Stimulated activated CD4-positive, alpha-beta T cell treated with anti-CD3 and anti-CD28 coated beads, Interleukin-12 subunit alpha, Interleukin-12 subunit beta, amount 100 ng/mL, for 24 hours (primary cell): ENCODE measurements at regions not wholly inside any gene's neighbourhood (a gene's known extent, or its start where the extent isn't known, plus 50 kb on each side); places are given as distances from the start of the nearest gene placed in this dataset.
"Not testable (repeated sequence)": the region's sequence is repeated elsewhere in the genome, so short reads cannot be mapped to it uniquely, and the experiment has no call there.

ENCODE experiments used
- DNase-seq, 2 experiments: peaks; one replicate each; pipeline ENCODE4 v3.0.0-alpha.2; 2020; ENCODE audit warnings: low read depth in 2 of 2

DNA sequence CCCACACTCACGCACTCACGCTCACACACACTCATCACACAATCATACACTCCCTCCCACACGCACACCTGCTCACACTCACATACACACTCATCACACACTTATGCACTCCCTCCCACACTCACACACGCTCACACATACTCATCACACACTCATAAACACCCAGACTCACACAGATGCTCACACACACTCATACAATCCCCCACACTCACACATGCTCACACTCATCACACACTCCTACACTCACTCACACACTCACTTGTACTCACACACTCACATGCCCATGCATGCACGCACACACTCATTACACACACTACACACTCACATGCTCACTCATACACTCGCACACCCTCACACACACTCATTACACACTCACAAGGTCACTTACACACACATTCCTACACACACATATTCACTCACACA lies 131.1 kb upstream of the PDE10A start:
- DNase-seq: no peak

- DNase-seq: no peak
Measured at GRCh38 chr6:165793287-165793825, 130.3 kb upstream of the PDE10A start.

DNA sequence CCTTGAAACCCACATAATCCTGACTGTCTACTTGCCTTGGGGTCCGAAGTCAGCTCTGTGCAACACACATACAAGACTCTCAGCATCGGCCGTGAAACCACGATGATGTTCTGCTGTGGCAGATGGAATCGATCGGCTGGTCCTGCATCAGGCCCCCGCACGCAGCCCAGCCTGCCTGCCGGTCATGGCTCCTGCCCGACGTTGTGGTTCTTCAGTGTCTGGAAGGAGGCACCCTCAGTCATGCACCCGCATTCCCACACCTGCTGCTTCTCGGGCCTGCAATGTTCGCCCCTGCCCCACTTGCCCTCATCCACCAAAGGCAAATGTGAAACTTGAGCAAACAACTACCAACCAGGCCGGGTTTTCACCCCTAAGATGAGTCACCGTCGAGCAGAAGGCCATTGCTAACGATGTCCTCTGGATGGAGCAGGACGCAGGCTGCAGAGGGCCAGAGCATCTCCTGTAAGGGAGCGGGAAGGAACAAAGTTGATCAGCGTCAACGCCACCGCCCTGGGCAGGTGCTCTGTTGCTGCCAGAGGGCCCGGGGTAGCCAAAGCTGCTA lies 128.9 kb upstream of the PDE10A start:
- DNase-seq: no peak

DNA sequence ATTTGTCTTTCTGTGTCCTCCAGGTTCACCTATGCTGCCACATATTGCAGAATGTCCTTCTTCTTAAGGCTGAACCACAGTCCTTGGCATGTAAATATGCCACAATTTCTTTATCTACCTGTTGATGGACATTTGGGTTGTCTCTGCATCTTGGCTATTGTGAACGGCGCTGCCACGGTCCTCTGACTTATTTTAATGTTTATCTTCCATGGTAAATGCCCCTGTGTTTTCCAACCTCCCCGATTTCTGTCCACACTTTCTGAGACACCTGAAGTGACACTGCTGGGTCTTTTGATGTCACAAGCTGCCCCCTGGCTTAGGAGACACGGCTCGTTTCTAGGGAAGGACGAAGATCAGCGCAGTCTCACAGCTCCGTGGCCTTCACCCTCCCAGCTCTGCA lies 128.3 kb upstream of the PDE10A start:
- DNase-seq: no peak

DNA sequence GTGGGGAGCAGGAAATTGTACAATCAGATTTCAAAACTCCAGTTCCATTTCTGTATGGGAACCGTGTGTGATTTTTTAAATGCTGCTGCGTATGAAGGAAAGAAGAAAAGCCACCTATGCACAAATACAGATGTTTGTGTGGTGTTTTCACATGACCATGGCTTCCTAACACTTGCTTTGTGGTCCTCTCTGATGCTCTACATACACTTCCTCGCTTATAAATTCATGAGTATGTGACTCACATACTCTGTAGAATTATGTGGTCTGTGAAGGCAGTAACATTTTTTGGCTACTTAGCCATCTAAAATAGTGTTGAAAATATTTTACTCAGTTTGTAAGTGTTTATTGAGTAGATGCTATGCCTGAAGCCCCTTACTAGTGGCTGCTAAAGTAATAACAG lies 119.8 kb upstream of the PDE10A start:
- no peak for DNase-seq

DNA sequence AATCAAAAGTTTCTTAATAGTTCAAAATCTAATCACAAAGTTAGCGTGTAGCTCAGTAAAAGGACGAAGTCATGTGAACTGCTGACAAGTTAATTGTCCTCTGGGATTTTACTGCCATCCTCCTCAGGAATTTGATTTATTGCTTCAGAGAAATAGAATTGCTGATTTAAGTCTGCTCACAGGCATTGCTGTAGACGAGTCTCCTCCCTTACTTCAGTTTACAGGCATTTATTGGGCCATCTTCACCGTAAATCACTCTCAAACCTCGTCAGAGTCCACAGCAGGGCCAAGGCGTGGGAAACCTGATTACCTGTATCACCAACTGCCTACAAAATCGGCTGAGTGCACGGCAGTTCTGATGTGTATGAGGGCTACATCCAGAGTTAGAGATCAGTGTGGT lies 119.1 kb upstream of the PDE10A start:
- no peak for DNase-seq

- DNase-seq: no peak
Measured at GRCh38 chr6:165777680-165778079, 114.6 kb upstream of the PDE10A start.

DNA sequence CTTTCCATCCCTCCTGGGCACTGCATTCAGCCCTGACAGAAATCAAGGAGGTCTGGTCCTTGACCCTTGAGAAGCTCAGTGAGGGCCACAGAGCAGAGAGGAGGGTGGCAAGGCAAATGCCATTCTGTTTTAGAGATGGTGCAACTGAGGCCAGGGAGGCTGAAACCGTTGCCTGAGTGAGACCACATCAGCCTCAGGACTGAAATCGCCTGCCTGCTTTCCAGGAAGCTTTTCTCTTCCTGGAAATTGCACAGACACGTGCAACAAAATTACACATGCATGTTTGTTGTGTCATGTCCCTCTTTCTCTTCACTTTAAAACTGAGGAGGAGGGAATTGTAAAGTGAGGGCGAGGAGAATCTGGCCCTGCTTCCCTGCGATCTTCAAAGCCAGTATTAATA lies 113.7 kb upstream of the PDE10A start:
- no peak for DNase-seq

DNA sequence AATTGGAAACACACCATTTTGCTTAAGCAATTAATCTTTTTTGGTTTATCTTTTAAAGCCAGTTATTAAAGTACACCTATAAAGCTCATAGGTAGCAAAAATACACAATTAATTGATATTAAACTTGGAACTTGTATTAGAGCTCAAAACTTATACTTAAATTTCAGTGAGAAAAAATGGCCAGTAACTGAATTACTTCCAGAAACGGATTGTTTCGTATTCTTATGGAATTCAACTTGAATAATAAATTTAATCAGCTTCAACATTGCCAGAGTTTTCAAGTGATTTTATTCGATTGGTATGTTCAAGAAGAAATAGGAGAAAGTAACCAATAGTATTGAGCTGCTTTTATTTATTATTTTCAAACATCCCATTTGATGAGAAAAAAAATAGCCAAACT lies 112.7 kb upstream of the PDE10A start:
- DNase-seq: no peak

GRCh38 chr6:165774903-165775601 lies 112.0 kb upstream of the PDE10A start:
- no peak for DNase-seq

GRCh38 chr6:165770397-165771082 lies 107.5 kb upstream of the PDE10A start:
- DNase-seq: no peak

- no peak for DNase-seq
Measured at GRCh38 chr6:165769884-165770283, 106.8 kb upstream of the PDE10A start.

- DNase-seq: no peak
Measured at GRCh38 chr6:165769401-165769800, 106.4 kb upstream of the PDE10A start.

DNA sequence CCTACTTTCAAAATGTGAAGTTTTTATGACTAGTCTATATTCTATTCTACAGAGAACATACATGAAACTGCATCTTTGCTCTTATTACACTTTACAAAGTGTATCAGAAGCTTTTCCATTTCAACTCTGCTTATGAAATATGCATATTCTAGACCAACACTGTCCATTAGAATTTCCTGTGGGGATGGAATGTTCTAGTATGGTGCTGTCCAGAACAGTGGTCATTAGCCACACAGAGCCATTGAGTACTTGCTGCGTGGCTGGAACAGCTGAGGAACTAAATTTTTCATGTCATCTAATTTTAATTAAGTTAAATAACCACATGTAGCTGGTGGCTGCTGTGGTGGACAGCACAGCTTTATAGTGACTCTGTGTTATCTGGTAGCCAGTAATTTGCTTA lies 105.9 kb upstream of the PDE10A start:
- DNase-seq: no peak

GRCh38 chr6:165767228-165767627 lies 104.2 kb upstream of the PDE10A start:
- no peak for DNase-seq

DNA sequence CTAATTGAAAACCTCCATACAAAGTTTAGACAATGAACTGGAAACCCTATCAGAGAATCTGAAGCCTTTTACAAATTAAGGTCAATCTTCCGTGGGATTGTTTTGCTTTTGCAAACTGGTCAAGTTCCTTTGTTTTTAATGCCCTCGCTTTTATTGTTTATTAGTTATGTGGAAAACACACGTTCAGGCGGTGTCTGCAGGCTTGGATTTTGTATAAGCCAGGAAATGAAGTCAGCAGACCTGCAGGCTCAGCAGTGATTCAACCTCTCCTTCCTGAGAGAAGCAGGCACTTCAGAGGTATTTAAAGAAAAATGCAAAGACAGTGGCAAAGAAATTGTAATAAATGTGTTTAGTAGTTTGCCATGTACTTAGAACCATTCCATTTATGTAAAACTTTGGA lies 103.4 kb upstream of the PDE10A start:
- no peak for DNase-seq

- no peak for DNase-seq
Measured at GRCh38 chr6:165766026-165766425, 103.0 kb upstream of the PDE10A start.

GRCh38 chr6:165765256-165765655 lies 102.2 kb upstream of the PDE10A start:
- not testable (repeated sequence) for DNase-seq

DNA sequence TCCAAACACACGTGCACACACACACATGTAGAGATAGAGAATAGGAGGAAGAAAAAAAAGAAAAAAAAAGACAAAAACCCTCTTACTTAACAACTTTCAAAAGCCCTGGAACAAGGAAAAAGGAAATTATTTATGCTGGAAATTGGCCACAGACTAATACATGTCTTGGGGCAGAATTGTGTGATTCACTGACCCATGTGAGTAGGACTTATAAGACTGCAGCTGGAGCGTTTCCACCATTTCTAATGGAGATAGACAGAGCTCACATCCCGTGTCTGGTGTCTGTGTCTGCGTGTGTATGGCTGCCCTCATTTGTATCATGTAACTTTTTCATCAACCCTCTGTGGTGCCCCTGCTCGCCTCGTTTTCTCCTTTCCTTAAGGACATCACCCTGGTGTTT lies 99.8 kb upstream of the PDE10A start:
- no peak for DNase-seq

DNA sequence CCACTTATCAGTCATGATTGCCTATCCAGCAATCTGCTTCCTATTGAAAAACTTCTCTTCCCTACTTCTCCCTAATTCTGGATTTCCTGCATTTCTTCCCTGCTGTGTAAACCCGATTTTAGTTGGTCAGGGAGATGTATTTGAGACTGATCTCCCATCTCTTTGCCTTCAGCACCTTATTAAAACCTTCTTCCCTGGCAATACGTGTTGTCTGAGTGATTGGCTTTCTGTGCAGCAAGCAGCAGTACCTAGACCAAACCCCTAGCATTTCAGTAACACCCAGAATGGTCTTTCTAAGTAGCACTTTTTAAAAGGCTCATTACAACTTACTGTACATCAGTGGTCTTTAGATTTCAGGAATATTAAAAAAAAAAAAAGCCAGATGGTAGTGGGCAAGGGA lies 99.1 kb upstream of the PDE10A start:
- DNase-seq: no peak

GRCh38 chr6:165760803-165761185 lies 97.8 kb upstream of the PDE10A start:
- DNase-seq: no peak

DNA sequence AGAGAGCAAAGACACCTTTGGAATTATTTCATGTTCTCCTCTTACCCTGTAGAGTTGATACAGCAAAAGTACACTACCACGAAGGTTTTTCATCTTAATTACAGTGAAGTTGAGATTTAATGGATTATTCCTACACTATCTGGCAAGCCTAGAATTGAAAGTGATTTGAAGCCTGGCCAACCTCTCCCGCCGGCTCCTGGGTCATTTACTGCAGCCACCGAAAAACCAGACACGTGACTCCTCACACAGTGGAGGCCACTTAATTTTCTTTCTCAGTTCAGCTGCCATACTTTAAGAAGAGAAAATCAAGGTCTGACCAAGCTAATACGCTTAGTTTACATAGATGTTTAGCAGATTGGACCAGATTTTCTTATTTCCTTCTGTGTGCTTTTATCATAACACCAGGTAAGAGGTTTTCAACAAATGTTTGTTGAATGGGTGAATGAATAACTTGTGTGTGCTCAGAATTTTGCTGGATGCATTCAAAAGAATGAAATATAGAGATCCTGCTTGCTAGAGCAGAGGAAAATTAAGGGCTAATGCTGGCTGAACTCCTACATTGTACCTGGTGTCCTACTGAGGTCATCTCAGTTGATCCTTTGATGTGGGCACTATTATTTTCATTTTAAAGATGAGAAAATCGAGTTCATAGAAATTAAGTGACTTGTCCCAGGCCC lies 97.2 kb upstream of the PDE10A start:
- no peak for DNase-seq

DNA sequence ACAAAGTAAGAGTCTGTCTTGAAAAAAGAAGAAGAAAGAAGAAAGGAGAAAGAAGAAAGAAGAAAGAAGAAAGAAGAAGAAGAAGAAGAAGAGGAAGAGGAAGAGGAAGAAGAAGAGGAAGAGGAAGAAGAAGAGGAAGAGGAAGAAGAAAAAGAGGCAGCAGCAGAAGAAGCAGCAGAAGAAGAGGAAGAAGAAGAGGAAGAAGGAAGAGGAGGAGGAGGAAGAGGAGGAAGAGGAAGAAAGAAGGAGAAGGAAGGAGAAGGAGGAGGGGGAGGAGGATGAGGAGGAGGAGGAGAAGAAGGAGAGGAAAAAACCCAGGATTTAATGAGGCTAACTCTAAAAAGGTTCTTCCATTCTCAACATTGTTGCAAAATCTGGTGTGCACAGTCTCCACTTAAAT lies 95.4 kb upstream of the PDE10A start:
- DNase-seq: no peak
